Endothelial cell of umbilical vein (primary cell): ENCODE measurements at regions not wholly inside any gene's neighbourhood (a gene's known extent, or its start where the extent isn't known, plus 50 kb on each side); places are given as distances from the start of the nearest gene placed in this dataset.

Experiments
- BruUV-seq: library from RNA; stranded (reverse); fragments of 400-500 nt; replicated peaks from 2 replicates; lab custom pipeline; 2021; lab: Mats Ljungman, UMichigan
- CTCF ChIA-PET: fragments of 300-600, 350-600 bp; sonication (Branson Sonifier 250); formaldehyde crosslinking; loops from one replicate; lab custom pipeline; 2021; ENCODE audit warnings: antibody characterized with exemption, inconsistent platforms; lab: Charles Lee
- POLR2A ChIA-PET: fragments of 300-600, 350-600 bp; sonication (Branson Sonifier 250); formaldehyde crosslinking; loops from one replicate; lab custom pipeline; 2021; ENCODE audit warnings: antibody characterized with exemption, inconsistent platforms; lab: Charles Lee
- DNase-seq: peaks from one replicate; pipeline ENCODE4 v3.0.0-alpha.2; 2011; ENCODE audit warnings: low read depth, low spot score
- FAIRE-seq: peaks from 2 replicates; lab custom pipeline; 2011; peaks lifted over from hg19 to GRCh38; lab: Jason Lieb, UNC
- H2AFZ ChIP-seq: 2 replicates; pipeline ENCODE4 v1.6.0; 2012; ENCODE audit warnings: low read depth, low read length, control low read depth, inconsistent platforms
- H3K27ac ChIP-seq: 2 replicates; pipeline ENCODE4 v1.5.1; 2011; ENCODE audit warnings: low read depth, mild to moderate bottlenecking, control low read depth, low read length, moderate library complexity; ENCODE audit not compliant: insufficient read depth
- H3K27me3 ChIP-seq, 2 experiments: 2 replicates each; pipeline versions ENCODE4 v1.6.0 to v1.6.1; 2011; ENCODE audit warnings: low read length in 2 of 2, mixed read lengths in 1 of 2; ENCODE audit not compliant: control insufficient read depth in 2 of 2, insufficient read depth in 2 of 2
- H3K36me3 ChIP-seq, 2 experiments: 2 replicates in 1 of 2; 3 replicates in 1 of 2; pipeline ENCODE4 v1.5.1; 2011; ENCODE audit warnings: low read length in 2 of 2, mild to moderate bottlenecking in 1 of 2, moderate library complexity in 1 of 2; ENCODE audit not compliant: control insufficient read depth in 2 of 2, insufficient read depth in 2 of 2; ENCODE audit errors: extremely low read depth in 1 of 2
- H3K4me1 ChIP-seq: 3 replicates; pipeline ENCODE4 v1.5.1; 2011; ENCODE audit warnings: mild to moderate bottlenecking, low read length; ENCODE audit not compliant: control insufficient read depth, insufficient read depth; ENCODE audit errors: extremely low read depth
- H3K4me2 ChIP-seq: 2 replicates; pipeline ENCODE4 v1.6.1; 2011; ENCODE audit warnings: low read length, control low read depth, mixed read lengths; ENCODE audit not compliant: insufficient read depth
- H3K4me3 ChIP-seq, 3 experiments: fragments of 200-600 bp in 1 of 3; sonication (generic), shearing (Covaris generic) in 1 of 3; replicated peaks in 1 of 3; 2 replicates each; pipeline ENCODE4 v1.5.1; 2011 to 2016; ENCODE audit warnings: control low read depth in 3 of 3, low read length in 3 of 3, mild to moderate bottlenecking in 2 of 3, inconsistent platforms in 1 of 3, low read depth in 1 of 3, moderate library complexity in 1 of 3; ENCODE audit not compliant: insufficient read depth in 1 of 3
- H3K79me2 ChIP-seq: 2 replicates; pipeline ENCODE4 v1.6.0; 2012; ENCODE audit warnings: low read length, inconsistent platforms; ENCODE audit not compliant: control insufficient read depth, insufficient read depth
- H3K9ac ChIP-seq: replicated peaks from 2 replicates; pipeline ENCODE3; 2011; ENCODE audit warnings: low read length, control low read depth; ENCODE audit not compliant: insufficient read depth; ENCODE audit errors: extremely low read depth
- H3K9me1 ChIP-seq: replicated peaks from 3 replicates; pipeline ENCODE4 v1.6.0; 2011; ENCODE audit warnings: mild to moderate bottlenecking, low read length; ENCODE audit not compliant: control insufficient read depth, insufficient read depth; ENCODE audit errors: extremely low read depth
- H3K9me3 ChIP-seq: replicated peaks from 2 replicates; pipeline ENCODE4 v1.5.1; 2012; ENCODE audit warnings: low read length, inconsistent platforms; ENCODE audit not compliant: control insufficient read depth, insufficient read depth
- H4K20me1 ChIP-seq: replicated peaks from 2 replicates; pipeline ENCODE3; 2011; ENCODE audit warnings: mild to moderate bottlenecking, low read length; ENCODE audit not compliant: control insufficient read depth, insufficient read depth; ENCODE audit errors: extremely low read depth
- CTCF ChIP-seq, 2 donors: IDR thresholded peaks; 1 replicate in 1 of 2; 2 replicates in 1 of 2; pipeline ENCODE4 v1.5.1; 2011; ENCODE audit warnings: low read length in 2 of 2, mild to moderate bottlenecking in 2 of 2, moderate library complexity in 2 of 2, control low read depth in 1 of 2, inconsistent platforms in 1 of 2, low read depth in 1 of 2; ENCODE audit not compliant: insufficient read depth in 1 of 2; ENCODE audit errors: extremely low read depth in 1 of 2
- EZH2 ChIP-seq: IDR thresholded peaks from 2 replicates; pipeline ENCODE4 v1.6.1; 2012; ENCODE audit warnings: borderline replicate concordance, low read depth, mild to moderate bottlenecking, moderate library complexity, low read length, inconsistent platforms; ENCODE audit not compliant: severe bottlenecking
- FOS ChIP-seq: IDR thresholded peaks from 2 replicates; pipeline ENCODE4 v1.6.1; 2011; ENCODE audit warnings: mild to moderate bottlenecking, low read length, moderate library complexity, borderline replicate concordance; ENCODE audit not compliant: insufficient read depth
- GATA2 ChIP-seq: IDR thresholded peaks from 2 replicates; pipeline ENCODE4 v1.7.0; 2011; ENCODE audit warnings: low read depth, mild to moderate bottlenecking, moderate library complexity, mixed read lengths, low read length; ENCODE audit not compliant: insufficient read length, insufficient read depth
- JUN ChIP-seq: IDR thresholded peaks from 2 replicates; pipeline ENCODE4 v1.6.1; 2011; ENCODE audit warnings: borderline replicate concordance, low read depth; ENCODE audit not compliant: insufficient read length, insufficient read depth
- MAX ChIP-seq: IDR thresholded peaks from 2 replicates; pipeline ENCODE4 v1.6.1; 2011; ENCODE audit not compliant: insufficient read depth, insufficient read length
- MYC ChIP-seq: IDR thresholded peaks from one replicate; pipeline ENCODE4 v1.6.1; 2011; ENCODE audit warnings: mild to moderate bottlenecking, low read depth, low read length
- POLR2A ChIP-seq: IDR thresholded peaks from 2 replicates; pipeline ENCODE4 v1.6.1; 2012; ENCODE audit warnings: low read depth, mild to moderate bottlenecking, control low read depth, low read length
- POLR2AphosphoS5 ChIP-seq: IDR thresholded peaks from 2 replicates; pipeline ENCODE4 v1.6.1; 2012; ENCODE audit warnings: low read depth, mild to moderate bottlenecking, control low read depth, low read length, moderate library complexity; ENCODE audit not compliant: insufficient read depth
- dilution Hi-C: fragments of 300-500 bp; cut with MboI; formaldehyde crosslinking; loops from one replicate; pipeline ENCODE4 v1.15.0; 2019; ENCODE audit warnings: low sequenced_read_pairs; ENCODE audit not compliant: extremely low pct_ligation_motif_present
- intact Hi-C: fragments of 100-400 bp; cut with micrococcal nuclease; formaldehyde crosslinking; loops from one replicate; pipeline ENCODE4 v1.10.0; 2022

- BruUV-seq: no TSS peak
- Histone ChIP-seq H3K9ac (no peak overlapping the region), H4K20me1 (no peaks in the 10 kb centered on the region), H3K79me2 (no peaks in the 10 kb centered on the region), H2AFZ (no peak overlapping the region), H3K36me3 (no peaks in the 10 kb centered on the region), H3K27ac (no peak overlapping the region), H3K27me3 (no peaks in the 10 kb centered on the region), H3K4me3 (no peak overlapping the region), H3K9me1 (no peaks in the 10 kb centered on the region), H3K4me2 (no peak overlapping the region), H3K4me1 (no peaks in the 10 kb centered on the region), H3K9me3 (no peaks in the 10 kb centered on the region)
- ChIA-PET POLR2A (no interaction called here), CTCF (no interaction called here)
- no peak for DNase-seq
- intact Hi-C loops (no loop called here), dilution Hi-C loops (no loop called here)
- FAIRE-seq: no peak
- TF ChIP-seq CTCF (IDR thresholded peaks at IDR 0.05; ENCODE audit: extremely low read depth in 1 of 2, insufficient read depth in 1 of 2, low read depth in 1 of 2, low read length in 2 of 2) (no peak), FOS (no peak), POLR2AphosphoS5 (no peak), POLR2A (no peak), EZH2 (no peak), MAX (no peak), JUN (no peak), GATA2 (no peak), MYC (no peak)
These were observed 396.3 kb downstream of the IRS1 start for GRCh38 chr2:226403369-226403768.
